ENCODE measurements at regions not wholly inside any gene's neighbourhood (a gene's known extent, or its start where the extent isn't known, plus 50 kb on each side); places are given as distances from the start of the nearest gene placed in this dataset.
"Not testable (repeated sequence)": the region's sequence is repeated elsewhere in the genome, so short reads cannot be mapped to it uniquely, and the experiment has no call there.

DNA sequence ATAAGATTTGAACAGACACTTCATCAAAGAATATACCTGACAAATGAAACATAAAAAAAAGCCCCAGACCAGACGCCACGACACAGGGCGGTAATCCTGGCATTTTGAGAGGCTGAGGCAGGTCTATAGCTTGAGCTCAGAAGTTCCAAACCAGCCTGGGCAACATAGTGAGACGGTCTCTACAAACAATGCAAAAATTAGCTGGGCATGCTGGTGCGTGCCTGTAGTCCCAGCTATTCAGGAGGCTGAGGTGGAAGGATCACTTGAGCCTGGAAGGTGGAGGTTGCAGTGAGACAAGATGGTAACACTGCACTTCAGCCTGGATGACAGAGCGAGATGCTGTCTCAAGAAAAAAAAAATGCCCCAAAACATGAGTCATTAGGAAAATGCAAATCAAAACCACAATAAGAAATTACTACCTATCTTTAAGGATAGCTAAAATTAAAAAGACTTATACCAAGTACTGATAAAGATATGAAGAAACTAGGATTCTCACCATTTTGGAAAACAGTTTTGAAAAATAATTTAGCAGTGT is 91.7 kb upstream of the GRAMD1B start:
- Histone ChIP-seq H3K79me2 (no peaks in the 10 kb centered on the region), H3K36me3 (ENCODE audit: control insufficient read depth, insufficient read depth, low read length) (no peaks in the 10 kb centered on the region), H3K9ac (no peak overlapping the region), H3K4me2 (ENCODE audit: low read length) (no peak overlapping the region), H3K4me3 (ENCODE audit: low read depth, low read length) (no peak overlapping the region), H3K27me3 (ENCODE audit: control insufficient read depth, insufficient read depth, low read length) (no peaks in the 10 kb centered on the region), H3K9me3 (ENCODE audit: control insufficient read depth, low read length) (no peaks in the 10 kb centered on the region), H2AFZ (no peak overlapping the region), H3K27ac (no peak overlapping the region), H3K4me1 (no peaks in the 10 kb centered on the region)
- TF ChIP-seq, protein P1, sequence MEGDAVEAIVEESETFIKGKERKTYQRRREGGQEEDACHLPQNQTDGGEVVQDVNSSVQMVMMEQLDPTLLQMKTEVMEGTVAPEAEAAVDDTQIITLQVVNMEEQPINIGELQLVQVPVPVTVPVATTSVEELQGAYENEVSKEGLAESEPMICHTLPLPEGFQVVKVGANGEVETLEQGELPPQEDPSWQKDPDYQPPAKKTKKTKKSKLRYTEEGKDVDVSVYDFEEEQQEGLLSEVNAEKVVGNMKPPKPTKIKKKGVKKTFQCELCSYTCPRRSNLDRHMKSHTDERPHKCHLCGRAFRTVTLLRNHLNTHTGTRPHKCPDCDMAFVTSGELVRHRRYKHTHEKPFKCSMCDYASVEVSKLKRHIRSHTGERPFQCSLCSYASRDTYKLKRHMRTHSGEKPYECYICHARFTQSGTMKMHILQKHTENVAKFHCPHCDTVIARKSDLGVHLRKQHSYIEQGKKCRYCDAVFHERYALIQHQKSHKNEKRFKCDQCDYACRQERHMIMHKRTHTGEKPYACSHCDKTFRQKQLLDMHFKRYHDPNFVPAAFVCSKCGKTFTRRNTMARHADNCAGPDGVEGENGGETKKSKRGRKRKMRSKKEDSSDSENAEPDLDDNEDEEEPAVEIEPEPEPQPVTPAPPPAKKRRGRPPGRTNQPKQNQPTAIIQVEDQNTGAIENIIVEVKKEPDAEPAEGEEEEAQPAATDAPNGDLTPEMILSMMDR (IDR thresholded peaks at IDR 0.05) = no peak

DNA sequence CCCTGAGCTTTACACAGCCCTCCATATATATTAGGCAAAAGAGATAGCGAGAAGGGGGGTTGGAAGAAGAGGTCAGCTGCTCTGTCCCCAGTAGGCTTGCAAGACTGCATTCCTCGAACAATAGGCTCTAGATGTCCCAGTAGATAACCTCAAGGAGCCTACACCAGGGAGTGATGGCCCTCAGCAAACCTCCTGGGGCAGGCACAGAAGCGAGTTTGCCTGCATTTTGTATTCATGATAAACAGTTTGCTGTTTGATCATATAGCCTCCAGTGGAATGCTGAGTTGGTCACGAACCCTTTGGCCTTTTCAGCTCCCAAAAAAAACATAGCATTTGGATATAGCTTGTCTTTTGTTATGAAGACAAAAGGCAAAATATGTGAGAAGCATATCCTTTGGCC is 95.1 kb upstream of the GRAMD1B start:
- H3K9me3 ChIP-seq (ENCODE audit: control insufficient read depth, low read length) = no peaks in the 10 kb centered on the region
- no peak overlapping the region for H3K4me2 ChIP-seq (ENCODE audit: low read length)
- H3K27ac ChIP-seq = no peak overlapping the region
- no peaks in the 10 kb centered on the region for H3K4me1 ChIP-seq
- TF ChIP-seq, protein P1 (IDR thresholded peaks at IDR 0.05) = no peak
- no peaks in the 10 kb centered on the region for H3K27me3 ChIP-seq (ENCODE audit: control insufficient read depth, insufficient read depth, low read length)
- no peak overlapping the region for H2AFZ ChIP-seq
- no peak overlapping the region for H3K4me3 ChIP-seq (ENCODE audit: low read depth, low read length)
- no peaks in the 10 kb centered on the region for H3K79me2 ChIP-seq
- H3K9ac ChIP-seq = no peak overlapping the region
- H3K36me3 ChIP-seq (ENCODE audit: control insufficient read depth, insufficient read depth, low read length) = no peaks in the 10 kb centered on the region

DNA sequence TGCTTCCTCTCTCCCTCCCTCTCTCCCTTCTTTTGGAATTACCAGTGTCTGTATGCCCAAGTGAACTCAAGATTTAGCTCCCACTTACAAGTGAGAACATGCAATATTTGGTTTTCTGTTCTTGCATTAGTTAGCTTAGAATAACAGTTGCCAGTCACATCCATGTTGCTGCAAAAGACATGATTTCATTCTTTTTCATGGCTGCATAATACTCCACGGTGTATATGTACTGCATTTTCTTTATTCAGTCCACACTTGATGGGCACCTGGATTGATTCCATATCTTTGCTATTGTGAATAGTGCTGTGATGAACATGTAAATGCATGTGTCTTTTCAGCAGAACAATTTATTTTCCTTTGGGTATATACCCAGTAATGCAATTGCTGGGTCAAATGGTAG is 97.5 kb upstream of the GRAMD1B start:
- H3K36me3 ChIP-seq (ENCODE audit: control insufficient read depth, insufficient read depth, low read length); H3K9me3 ChIP-seq (ENCODE audit: control insufficient read depth, low read length); H3K79me2 ChIP-seq; H3K4me1 ChIP-seq; H3K27me3 ChIP-seq (ENCODE audit: control insufficient read depth, insufficient read depth, low read length); H3K4me2 ChIP-seq (ENCODE audit: low read length); H3K27ac ChIP-seq; H3K9ac ChIP-seq; H2AFZ ChIP-seq; H3K4me3 ChIP-seq (ENCODE audit: low read depth, low read length): not testable (repeated sequence)

DNA sequence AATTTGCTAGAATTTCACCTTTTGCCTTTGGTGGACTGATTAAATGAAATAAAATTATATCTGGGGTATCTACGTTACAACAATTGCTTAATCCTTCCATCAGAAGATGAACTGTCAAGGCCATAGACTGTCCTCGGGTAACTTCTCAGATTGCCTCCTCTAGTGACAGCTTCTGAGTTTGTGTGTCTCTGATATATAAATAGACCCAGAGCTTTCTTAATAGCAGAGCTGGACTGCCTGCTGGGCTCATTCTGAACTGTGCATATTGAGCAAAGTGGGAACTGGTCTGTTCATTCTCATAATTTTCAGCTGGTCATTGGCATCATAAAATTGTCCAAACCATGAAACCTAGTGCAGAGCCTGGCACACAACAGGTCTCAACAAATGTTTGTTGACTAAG is 99.1 kb upstream of the GRAMD1B start:
- Histone ChIP-seq H3K27ac (no peak overlapping the region), H3K9me3 (ENCODE audit: control insufficient read depth, low read length) (no peaks in the 10 kb centered on the region), H3K79me2 (no peaks in the 10 kb centered on the region), H3K4me2 (ENCODE audit: low read length) (no peak overlapping the region), H3K36me3 (ENCODE audit: control insufficient read depth, insufficient read depth, low read length) (no peaks in the 10 kb centered on the region), H3K4me1 (no peaks in the 10 kb centered on the region), H3K27me3 (ENCODE audit: control insufficient read depth, insufficient read depth, low read length) (no peaks in the 10 kb centered on the region), H3K4me3 (ENCODE audit: low read depth, low read length) (no peak overlapping the region), H2AFZ (no peak overlapping the region), H3K9ac (no peak overlapping the region)
- TF ChIP-seq, protein P1 (IDR thresholded peaks at IDR 0.05) = no peak

DNA sequence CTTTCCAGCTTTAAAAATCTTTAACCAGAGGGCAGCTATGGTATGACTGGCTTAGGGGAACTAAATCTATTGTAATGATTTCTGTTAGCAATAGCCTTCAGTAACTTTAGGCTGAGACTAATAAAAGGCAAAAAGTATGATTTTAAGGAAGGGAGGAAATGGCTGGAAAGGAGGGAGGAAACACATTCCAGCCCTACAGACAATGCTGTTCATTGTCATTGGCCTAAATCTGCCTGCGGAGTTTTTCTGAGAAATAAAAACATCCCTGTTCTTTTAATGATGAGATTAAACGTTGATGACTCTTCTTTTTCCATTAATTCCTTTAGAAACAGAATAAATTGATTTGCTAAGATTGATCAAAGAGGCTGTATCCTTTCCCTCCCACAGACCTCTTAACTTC is 99.6 kb upstream of the GRAMD1B start:
- no peaks in the 10 kb centered on the region for H3K36me3 ChIP-seq (ENCODE audit: control insufficient read depth, insufficient read depth, low read length)
- H3K79me2 ChIP-seq = no peaks in the 10 kb centered on the region
- H3K27ac ChIP-seq = no peak overlapping the region
- H3K4me2 ChIP-seq (ENCODE audit: low read length) = no peak overlapping the region
- H2AFZ ChIP-seq = no peak overlapping the region
- H3K9me3 ChIP-seq (ENCODE audit: control insufficient read depth, low read length) = no peaks in the 10 kb centered on the region
- no peaks in the 10 kb centered on the region for H3K4me1 ChIP-seq
- TF ChIP-seq, protein P1 (IDR thresholded peaks at IDR 0.05) = no peak
- H3K4me3 ChIP-seq (ENCODE audit: low read depth, low read length) = no peak overlapping the region
- no peak overlapping the region for H3K9ac ChIP-seq
- no peaks in the 10 kb centered on the region for H3K27me3 ChIP-seq (ENCODE audit: control insufficient read depth, insufficient read depth, low read length)
